ENCODE measurements at regions not wholly inside any gene's neighbourhood (a gene's known extent, or its start where the extent isn't known, plus 50 kb on each side); places are given as distances from the start of the nearest gene placed in this dataset.

- DNase-seq, result no peak
These were observed 893.7 kb upstream of the FAM98A start for GRCh38 chr2:34492561-34493455.

- DNase-seq, result no peak
These were observed 887.9 kb upstream of the FAM98A start for GRCh38 chr2:34486965-34487364.

- DNase-seq, result no peak
These were observed 882.4 kb upstream of the FAM98A start for GRCh38 chr2:34481542-34481941.

GRCh38 chr2:34480366-34480765 lies 881.3 kb upstream of the FAM98A start:
- no peak for DNase-seq

GRCh38 chr2:34475156-34475555 lies 876.1 kb upstream of the FAM98A start:
- DNase-seq, result no peak

GRCh38 chr2:34474646-34475045 lies 875.5 kb upstream of the FAM98A start:
- no peak for DNase-seq

- DNase-seq, result no peak
These were observed 848.0 kb upstream of the FAM98A start for GRCh38 chr2:34447097-34447496.

- no peak for DNase-seq
These were observed 824.2 kb upstream of the FAM98A start for GRCh38 chr2:34423301-34423700.

- no peak for DNase-seq
These were observed 820.8 kb upstream of the FAM98A start for GRCh38 chr2:34419856-34420255.

GRCh38 chr2:34416856-34417255 lies 817.8 kb upstream of the FAM98A start:
- DNase-seq, result no peak

- DNase-seq, result no peak
These were observed 815.8 kb upstream of the FAM98A start for GRCh38 chr2:34414856-34415255.

GRCh38 chr2:34408100-34408499 lies 809.0 kb upstream of the FAM98A start:
- no peak for DNase-seq

GRCh38 chr2:34403512-34403911 lies 804.4 kb upstream of the FAM98A start:
- no peak for DNase-seq

- DNase-seq, result no peak
These were observed 803.3 kb upstream of the FAM98A start for GRCh38 chr2:34402376-34402775.

- DNase-seq, result no peak
These were observed 802.1 kb upstream of the FAM98A start for GRCh38 chr2:34401186-34401585.

- DNase-seq, result no peak
These were observed 789.3 kb upstream of the FAM98A start for GRCh38 chr2:34388446-34388845.

GRCh38 chr2:34387536-34387935 lies 788.4 kb upstream of the FAM98A start:
- no peak for DNase-seq

GRCh38 chr2:34379586-34379985 lies 780.5 kb upstream of the FAM98A start:
- no peak for DNase-seq

GRCh38 chr2:34373586-34374233 lies 774.6 kb upstream of the FAM98A start:
- no peak for DNase-seq

- no peak for DNase-seq
These were observed 773.9 kb upstream of the FAM98A start for GRCh38 chr2:34372967-34373366.

GRCh38 chr2:34371711-34372110 lies 772.6 kb upstream of the FAM98A start:
- no peak for DNase-seq

GRCh38 chr2:34368304-34368703 lies 769.2 kb upstream of the FAM98A start:
- DNase-seq, result no peak

- DNase-seq, result no peak
These were observed 766.8 kb upstream of the FAM98A start for GRCh38 chr2:34365932-34366331.

- DNase-seq, result no peak
These were observed 766.4 kb upstream of the FAM98A start for GRCh38 chr2:34365512-34365911.
